Hepatocyte (in vitro differentiated cells): ENCODE measurements at regions not wholly inside any gene's neighbourhood (a gene's known extent, or its start where the extent isn't known, plus 50 kb on each side); places are given as distances from the start of the nearest gene placed in this dataset.

Experiments
- EZH2 ChIP-seq: fragments of 200-600 bp; sonication (generic); IDR thresholded peaks from 2 replicates; pipeline ENCODE4 v1.6.1; 2016; ENCODE audit warnings: antibody characterized with exemption, mild to moderate bottlenecking, borderline replicate concordance
- TF ChIP-seq, protein P1 (sequence below): fragments of 200-600 bp; sonication (generic); IDR thresholded peaks from 2 replicates; pipeline ENCODE4 v1.5.1; 2016; ENCODE audit warnings: antibody characterized with exemption, mild to moderate bottlenecking; ENCODE audit not compliant: poor library complexity

DNA sequence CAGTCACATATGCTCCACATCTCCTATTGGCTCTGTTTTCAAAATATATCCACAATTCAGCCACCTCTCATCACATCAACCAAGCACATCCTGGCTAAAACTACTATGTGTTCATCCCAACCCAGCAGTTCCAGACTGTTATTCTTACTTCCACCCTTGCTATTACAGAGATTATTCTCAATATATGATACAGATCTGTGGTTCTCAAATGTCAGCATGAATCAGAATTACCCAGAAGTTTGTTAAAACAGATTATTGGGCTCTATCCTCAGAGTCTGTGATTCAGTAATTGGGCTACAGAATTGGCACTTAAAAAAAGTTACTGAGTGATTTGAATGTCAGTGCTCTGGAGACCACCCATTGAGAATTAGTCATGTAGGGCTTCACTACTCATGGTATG lies 78.8 kb upstream of the IZUMO3 start:
- TF ChIP-seq, protein P1, sequence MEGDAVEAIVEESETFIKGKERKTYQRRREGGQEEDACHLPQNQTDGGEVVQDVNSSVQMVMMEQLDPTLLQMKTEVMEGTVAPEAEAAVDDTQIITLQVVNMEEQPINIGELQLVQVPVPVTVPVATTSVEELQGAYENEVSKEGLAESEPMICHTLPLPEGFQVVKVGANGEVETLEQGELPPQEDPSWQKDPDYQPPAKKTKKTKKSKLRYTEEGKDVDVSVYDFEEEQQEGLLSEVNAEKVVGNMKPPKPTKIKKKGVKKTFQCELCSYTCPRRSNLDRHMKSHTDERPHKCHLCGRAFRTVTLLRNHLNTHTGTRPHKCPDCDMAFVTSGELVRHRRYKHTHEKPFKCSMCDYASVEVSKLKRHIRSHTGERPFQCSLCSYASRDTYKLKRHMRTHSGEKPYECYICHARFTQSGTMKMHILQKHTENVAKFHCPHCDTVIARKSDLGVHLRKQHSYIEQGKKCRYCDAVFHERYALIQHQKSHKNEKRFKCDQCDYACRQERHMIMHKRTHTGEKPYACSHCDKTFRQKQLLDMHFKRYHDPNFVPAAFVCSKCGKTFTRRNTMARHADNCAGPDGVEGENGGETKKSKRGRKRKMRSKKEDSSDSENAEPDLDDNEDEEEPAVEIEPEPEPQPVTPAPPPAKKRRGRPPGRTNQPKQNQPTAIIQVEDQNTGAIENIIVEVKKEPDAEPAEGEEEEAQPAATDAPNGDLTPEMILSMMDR = no peak
- TF ChIP-seq EZH2 = no peak
